A673 (cell line): ENCODE measurements at regions not wholly inside any gene's neighbourhood (a gene's known extent, or its start where the extent isn't known, plus 50 kb on each side); places are given as distances from the start of the nearest gene placed in this dataset.
A peak's percentile ranks its signal among the peaks of the same experiment; 100 is the strongest.

Source experiments
- BruUV-seq: library from RNA; stranded (reverse); fragments of 400-500 nt; replicated peaks from 2 replicates; lab custom pipeline; 2021; lab: Mats Ljungman, UMichigan
- CTCF ChIA-PET: fragments of 300-600 bp; sonication (Branson Sonifier 250); formaldehyde crosslinking; loops from one replicate; lab custom pipeline; 2022; ENCODE audit warnings: antibody characterized with exemption; lab: Charles Lee
- POLR2A ChIA-PET: fragments of 300-600 bp; sonication (Branson Sonifier 250); formaldehyde crosslinking; loops from one replicate; lab custom pipeline; 2022; ENCODE audit warnings: antibody characterized with exemption; ENCODE audit not compliant: low non-redundant PET; lab: Charles Lee
- DNase-seq: peaks from one replicate; pipeline ENCODE4 v3.0.0-alpha.2; 2015; ENCODE audit warnings: low spot score
- H3K27ac ChIP-seq: fragments of 200-600 bp; sonication (generic); 2 replicates; pipeline ENCODE4 v1.5.1; 2016; ENCODE audit warnings: mixed run types, low read depth, mild to moderate bottlenecking, mixed read lengths, antibody characterized with exemption, low read length; ENCODE audit not compliant: poor library complexity, severe bottlenecking
- H3K27me3 ChIP-seq: fragments of 200-600 bp; sonication (generic); replicated peaks from 2 replicates; pipeline ENCODE4 v1.6.1; 2017; ENCODE audit warnings: mixed run types, low read depth, mild to moderate bottlenecking, mixed read lengths, antibody characterized with exemption, low read length; ENCODE audit not compliant: insufficient read depth, poor library complexity
- H3K36me3 ChIP-seq: fragments of 200-600 bp; sonication (generic); 2 replicates; pipeline ENCODE4 v1.6.1; 2016; ENCODE audit warnings: mixed run types, mild to moderate bottlenecking, mixed read lengths, antibody characterized with exemption, low read length; ENCODE audit not compliant: insufficient read depth, poor library complexity, severe bottlenecking
- H3K4me1 ChIP-seq: fragments of 200-600 bp; sonication (generic); 2 replicates; pipeline ENCODE4 v1.6.1; 2017; ENCODE audit warnings: mixed run types, mild to moderate bottlenecking, mixed read lengths, antibody characterized with exemption, low read length; ENCODE audit not compliant: insufficient read depth, poor library complexity, severe bottlenecking
- H3K4me3 ChIP-seq: fragments of 200-600 bp; sonication (generic); 2 replicates; pipeline ENCODE4 v1.5.1; 2016; ENCODE audit warnings: low read depth, mixed run types, mild to moderate bottlenecking, mixed read lengths, low read length; ENCODE audit not compliant: poor library complexity, severe bottlenecking
- H3K9me3 ChIP-seq: fragments of 200-600 bp; sonication (generic); 2 replicates; pipeline ENCODE4 v1.6.1; 2016; ENCODE audit warnings: mixed run types, low read depth, mild to moderate bottlenecking, mixed read lengths, antibody characterized with exemption, low read length; ENCODE audit not compliant: poor library complexity, severe bottlenecking
- CTCF ChIP-seq: fragments of 300-800, 200-600 bp; sonication (generic); conservative IDR thresholded peaks from 2 replicates; pipeline ENCODE4 v1.5.1; 2017; ENCODE audit warnings: low read depth, mild to moderate bottlenecking, antibody characterized with exemption, low read length, moderate library complexity, mixed read lengths
- EZH2 ChIP-seq: fragments of 200-600 bp; sonication (generic); IDR thresholded peaks from 2 replicates; pipeline ENCODE4 v1.6.1; 2017; ENCODE audit warnings: borderline replicate concordance, low read depth, mild to moderate bottlenecking, mixed read lengths, antibody characterized with exemption, low read length; ENCODE audit not compliant: poor library complexity, severe bottlenecking
- intact Hi-C: fragments of 100-400 bp; cut with micrococcal nuclease; formaldehyde crosslinking; loops from one replicate; pipeline ENCODE4 v1.10.0; 2022; ENCODE audit not compliant: unreplicated experiment

- Histone ChIP-seq H3K27ac (no peak overlapping the region), H3K4me3 (no peak overlapping the region), H3K27me3 (no peaks in the 10 kb centered on the region), H3K9me3 (no peaks in the 10 kb centered on the region), H3K4me1 (peaks cover 7% of the 10 kb centered on the region), H3K36me3 (no peaks in the 10 kb centered on the region)
- no TSS peak for BruUV-seq
- ChIA-PET POLR2A (no interaction called here), CTCF (interaction anchor here (0.6 kb wide), 1 partner anchor 15 kb away, joined by 3 read pairs; no protein-coding TSS in a partner anchor)
- TF ChIP-seq CTCF = no peak
- TF ChIP-seq EZH2 = no peak
- intact Hi-C loops = no loop called here
- no peak for DNase-seq
These were observed 116.7 kb upstream of the RANBP3L start for GRCh38 chr5:36418152-36418979.

DNA sequence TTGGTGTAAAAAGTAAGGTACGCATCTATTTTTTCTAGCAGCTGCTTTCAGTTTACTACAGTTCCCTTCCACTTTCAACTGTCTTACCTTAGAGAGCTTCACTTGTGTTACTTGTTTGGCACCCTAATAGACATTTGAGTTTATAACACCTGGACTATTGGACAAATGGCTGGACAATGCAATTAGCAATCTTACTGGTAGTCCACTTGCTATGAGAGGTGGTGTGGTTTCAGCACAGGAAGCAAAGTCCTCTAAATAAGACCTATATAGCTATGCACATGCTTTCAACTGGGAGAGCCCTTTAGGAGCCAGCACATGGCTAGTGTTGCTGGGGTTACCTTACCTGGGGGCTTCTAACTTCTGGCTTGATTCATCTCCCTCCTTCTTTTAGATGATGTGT is 119.6 kb upstream of the RANBP3L start:
- H3K36me3 ChIP-seq = no peaks in the 10 kb centered on the region
- no peak overlapping the region for H3K4me3 ChIP-seq
- CTCF ChIA-PET = no interaction called here
- no TSS peak for BruUV-seq
- H3K9me3 ChIP-seq = no peaks in the 10 kb centered on the region
- H3K27ac ChIP-seq = no peak overlapping the region
- no peaks in the 10 kb centered on the region for H3K27me3 ChIP-seq
- no peak for DNase-seq
- POLR2A ChIA-PET = no interaction called here
- intact Hi-C loops = no loop called here
- TF ChIP-seq CTCF (no peak), EZH2 (no peak)
- H3K4me1 ChIP-seq = peaks cover 10% of the 10 kb centered on the region

DNA sequence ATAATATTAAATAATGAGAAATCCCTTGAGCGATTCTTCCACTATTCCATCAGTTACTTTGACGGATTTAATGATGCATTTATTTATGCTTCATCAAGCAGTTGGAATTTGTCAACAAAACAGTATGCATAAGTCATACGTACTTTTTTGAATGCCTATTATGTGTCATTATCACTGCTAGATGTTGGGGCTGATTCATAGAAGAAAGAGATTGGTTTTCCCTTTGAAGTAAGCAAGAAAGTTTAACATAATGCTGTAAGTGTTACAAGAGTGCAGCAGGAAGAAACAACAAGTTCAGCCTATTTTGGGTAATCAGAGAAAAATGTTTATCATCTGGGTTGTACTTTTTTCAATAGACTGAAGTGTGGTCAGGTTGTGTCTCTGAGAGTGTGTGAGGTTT is 121.2 kb upstream of the RANBP3L start:
- ChIA-PET CTCF (no interaction called here), POLR2A (no interaction called here)
- H3K4me3 ChIP-seq = no peak overlapping the region
- no peaks in the 10 kb centered on the region for H3K27me3 ChIP-seq
- no peak for TF ChIP-seq EZH2
- TF ChIP-seq CTCF = no peak
- no peak overlapping the region for H3K27ac ChIP-seq
- peaks cover 10% of the 10 kb centered on the region for H3K4me1 ChIP-seq
- no peaks in the 10 kb centered on the region for H3K36me3 ChIP-seq
- intact Hi-C loops = no loop called here
- BruUV-seq = no TSS peak
- no peaks in the 10 kb centered on the region for H3K9me3 ChIP-seq
- DNase-seq = peak; percentile 34
